GM20431 (cell line): ENCODE measurements at regions not wholly inside any gene's neighbourhood (a gene's known extent, or its start where the extent isn't known, plus 50 kb on each side); places are given as distances from the start of the nearest gene placed in this dataset.

ENCODE experiments used
- in situ Hi-C: fragments of 300-500 bp; cut with MseI, MboI; formaldehyde crosslinking; loops from one replicate; pipeline ENCODE4 v1.15.0; 2020; ENCODE audit warnings: low sequenced_read_pairs; ENCODE audit not compliant: unreplicated experiment

GRCh38 chr4:23009093-23009492, 316.4 kb downstream of the GBA3 start:
- in situ Hi-C loops, result no loop called here

- in situ Hi-C loops, result no loop called here
Observed at GRCh38 chr4:23006756-23007155, 314.0 kb downstream of the GBA3 start.

- in situ Hi-C loops, result no loop called here
Observed at GRCh38 chr4:23005691-23006090, 313.0 kb downstream of the GBA3 start.

GRCh38 chr4:23001478-23001877, 308.7 kb downstream of the GBA3 start:
- in situ Hi-C loops, result no loop called here

GRCh38 chr4:22999419-22999818, 306.7 kb downstream of the GBA3 start:
- in situ Hi-C loops, result no loop called here

- in situ Hi-C loops, result no loop called here
Observed at GRCh38 chr4:22997358-22998224, 304.9 kb downstream of the GBA3 start.

- in situ Hi-C loops, result no loop called here
Observed at GRCh38 chr4:22991576-22991975, 298.8 kb downstream of the GBA3 start.

- in situ Hi-C loops, result no loop called here
Observed at GRCh38 chr4:22988526-22988925, 295.8 kb downstream of the GBA3 start.

- in situ Hi-C loops, result no loop called here
Observed at GRCh38 chr4:22987870-22988269, 295.1 kb downstream of the GBA3 start.

DNA sequence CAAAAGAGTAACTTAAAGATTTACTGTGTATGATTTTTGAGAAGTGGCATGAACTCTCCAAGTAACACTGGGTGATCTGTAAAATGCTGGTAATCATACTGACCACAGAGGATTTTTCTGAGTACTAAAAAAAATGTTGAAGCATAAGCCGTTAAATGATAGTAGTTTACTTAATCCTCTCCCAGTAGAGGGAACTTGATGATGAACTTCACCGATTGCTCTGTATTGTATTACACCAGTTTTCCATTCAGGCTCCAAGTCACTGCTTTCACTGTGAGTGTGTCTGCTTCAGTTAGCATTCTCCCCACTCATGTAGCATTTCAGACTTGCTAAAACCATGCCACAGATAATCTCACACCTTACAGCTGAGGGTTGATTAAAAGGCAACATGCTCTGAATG, 294.1 kb downstream of the GBA3 start:
- in situ Hi-C loops, result no loop called here

DNA sequence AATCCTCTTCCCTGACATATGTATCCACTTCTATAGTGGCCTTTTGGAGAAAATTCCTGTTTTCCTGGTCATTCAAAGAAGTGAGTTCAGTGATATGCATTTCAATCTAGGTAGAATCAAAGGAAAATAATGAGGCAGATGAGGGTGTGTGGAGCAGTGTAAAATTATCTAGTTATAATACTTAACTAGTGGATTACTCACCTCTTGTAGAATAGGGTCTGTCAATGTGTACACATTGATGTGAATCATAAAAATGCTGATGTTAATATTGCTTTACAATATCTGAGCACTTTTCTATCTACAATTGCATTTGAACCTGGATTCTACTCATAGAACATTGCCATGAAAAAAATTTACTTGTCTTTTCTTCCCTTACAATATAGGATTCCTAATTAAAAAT, 293.5 kb downstream of the GBA3 start:
- in situ Hi-C loops, result no loop called here

DNA sequence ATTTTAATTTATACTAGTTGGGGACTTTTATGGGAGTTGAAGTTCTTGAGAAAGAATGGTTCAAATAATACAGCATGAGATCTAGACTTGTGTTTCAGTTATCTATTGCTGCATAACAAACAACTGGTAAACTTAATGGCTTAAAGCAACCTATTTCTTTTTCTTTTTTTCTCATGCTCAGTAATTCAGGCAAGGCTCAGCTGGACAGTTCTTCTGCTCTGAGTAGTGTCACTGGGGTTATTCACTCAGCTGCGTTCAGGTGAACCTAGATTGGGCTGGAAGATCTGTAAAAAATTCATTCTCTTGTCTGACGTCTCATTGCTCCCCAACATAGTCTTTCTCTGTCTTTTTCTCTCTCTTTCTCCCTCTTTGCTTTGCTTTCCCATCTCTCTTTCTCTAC, 291.7 kb downstream of the GBA3 start:
- in situ Hi-C loops, result no loop called here

- in situ Hi-C loops, result no loop called here
Observed at GRCh38 chr4:22978656-22979055, 285.9 kb downstream of the GBA3 start.

DNA sequence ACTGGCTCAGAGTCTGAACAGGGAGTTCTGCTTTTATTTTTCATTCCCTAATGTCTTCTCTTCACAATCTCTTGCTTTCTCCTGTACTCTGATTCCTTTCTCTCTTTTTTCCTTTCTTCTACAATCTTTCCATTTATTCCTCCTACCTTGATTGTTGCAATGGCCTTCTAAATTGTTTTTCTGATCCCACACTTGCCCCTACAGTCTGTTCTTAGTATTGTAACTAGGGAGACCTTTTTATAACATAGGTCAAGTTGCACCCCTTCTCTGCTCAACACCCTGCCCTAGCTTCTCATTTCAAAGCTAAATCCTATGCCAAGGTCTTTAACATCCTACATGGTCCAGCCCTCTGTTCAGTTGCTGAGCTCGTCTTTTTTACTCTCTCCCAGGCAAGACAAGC, 277.9 kb downstream of the GBA3 start:
- in situ Hi-C loops, result no loop called here

GRCh38 chr4:22969287-22969896, 276.7 kb downstream of the GBA3 start:
- in situ Hi-C loops, result no loop called here

- in situ Hi-C loops, result no loop called here
Observed at GRCh38 chr4:22962295-22962694, 269.6 kb downstream of the GBA3 start.

DNA sequence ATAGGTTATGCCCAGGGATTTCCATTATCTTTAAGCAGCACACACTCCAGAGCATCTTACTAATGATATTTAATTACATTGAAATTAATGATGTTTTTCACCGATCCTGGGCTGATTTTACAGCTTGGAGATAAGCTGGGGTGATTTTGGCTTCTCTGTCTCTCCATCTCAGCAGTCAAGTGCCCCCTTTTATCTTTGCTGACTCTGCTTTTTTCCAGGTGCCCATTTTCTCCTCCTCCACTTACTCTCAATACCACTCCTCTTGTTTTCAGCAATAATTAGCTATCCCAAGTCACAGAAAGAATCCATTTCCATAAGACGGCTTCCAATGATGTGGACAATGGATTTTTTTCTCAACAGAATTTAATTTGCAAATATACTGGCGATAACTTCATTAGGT, 266.7 kb downstream of the GBA3 start:
- in situ Hi-C loops, result no loop called here

DNA sequence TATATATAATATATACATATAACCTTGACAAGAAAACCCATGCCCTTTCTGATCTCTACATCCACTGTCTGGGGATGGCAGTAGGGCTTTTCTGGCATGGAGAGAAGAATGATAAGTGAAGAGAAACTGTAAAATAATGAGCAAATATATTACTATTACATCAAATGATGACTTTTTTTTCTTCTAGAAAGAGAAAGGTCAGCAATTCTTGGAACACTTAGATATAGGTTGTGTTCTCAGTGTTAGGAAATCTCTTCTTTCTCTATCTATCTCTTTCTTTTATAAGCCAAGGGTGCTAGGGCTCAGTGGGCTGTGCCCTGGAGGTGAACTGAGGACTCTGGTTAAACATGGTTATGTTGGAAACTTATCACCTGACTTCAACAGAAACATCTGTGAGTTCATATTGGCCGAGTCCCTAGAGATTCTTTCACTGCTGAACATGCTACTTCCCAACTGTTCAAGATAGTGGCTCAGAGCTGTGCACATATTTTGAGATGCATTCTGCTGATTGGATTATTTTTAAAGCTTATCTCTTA, 265.1 kb downstream of the GBA3 start:
- in situ Hi-C loops, result no loop called here

- in situ Hi-C loops, result no loop called here
Observed at GRCh38 chr4:22949161-22949855, 256.6 kb downstream of the GBA3 start.

DNA sequence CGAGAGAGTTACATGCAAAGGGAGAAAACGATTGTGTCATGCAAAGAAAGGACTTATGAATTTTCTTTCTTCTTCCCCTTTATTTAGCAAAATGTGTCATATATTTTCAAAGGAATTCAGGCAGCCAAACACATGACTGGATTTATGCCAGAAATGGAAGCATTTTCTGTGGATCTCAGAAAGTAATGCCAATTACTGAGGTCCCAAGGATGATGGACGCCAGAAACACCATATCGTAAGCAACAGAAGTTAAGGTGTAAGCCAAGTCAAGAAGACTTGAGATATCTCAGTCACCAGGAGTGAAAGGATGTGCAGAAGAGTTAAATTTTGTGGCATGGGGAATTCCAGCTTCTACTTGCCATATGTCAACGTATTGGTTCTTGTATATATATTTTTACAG, 255.1 kb downstream of the GBA3 start:
- in situ Hi-C loops, result no loop called here
